ENCODE measurements at regions not wholly inside any gene's neighbourhood (a gene's known extent, or its start where the extent isn't known, plus 50 kb on each side); places are given as distances from the start of the nearest gene placed in this dataset.

DNA sequence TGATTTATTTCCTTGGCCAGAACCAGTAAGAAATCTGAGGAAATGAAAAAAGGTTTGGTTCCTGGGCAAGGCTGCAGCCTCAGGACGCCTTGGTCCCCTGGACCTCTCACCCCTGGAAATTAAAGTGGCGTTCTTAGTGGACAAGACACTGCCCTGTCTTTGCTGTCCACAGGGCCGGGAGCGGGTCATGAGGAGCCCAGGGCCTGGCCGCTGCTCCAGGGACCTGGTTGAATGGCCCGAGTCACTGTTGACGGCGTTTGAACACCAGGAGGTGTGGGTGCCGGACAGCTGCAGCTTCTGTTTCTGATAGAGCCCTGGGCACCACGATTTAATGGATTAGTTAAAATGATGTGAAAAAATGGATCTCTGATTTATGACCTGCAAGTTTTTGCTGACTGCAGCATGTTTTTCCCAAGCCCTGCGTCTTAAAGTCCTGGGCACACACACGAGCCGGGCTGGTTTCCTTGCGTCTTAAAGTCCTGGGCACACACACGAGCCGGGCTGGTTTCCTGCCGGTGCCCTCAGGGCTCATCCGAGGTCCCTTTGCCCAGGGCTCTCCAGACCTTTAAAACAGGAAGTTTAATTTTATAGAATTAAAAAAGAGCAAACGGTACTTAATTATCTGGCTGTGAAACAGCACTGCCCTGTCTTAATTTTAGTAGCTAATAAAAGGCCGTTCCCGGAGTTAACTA is 74.1 kb upstream of the ACTRT2 start:
- Histone ChIP-seq H3K4me1 (ENCODE audit: control insufficient read depth, insufficient read depth, low read length) (no peaks in the 10 kb centered on the region), H3K9me3 (ENCODE audit: control insufficient read depth, low read length) (no peaks in the 10 kb centered on the region), H3K27ac (ENCODE audit: low read length) (no peak overlapping the region), H3K27me3 (ENCODE audit: control insufficient read depth, insufficient read depth) (no peaks in the 10 kb centered on the region), H3K4me3 (ENCODE audit: low read length) (no peak overlapping the region)
- DNase-seq (no peak), ATAC-seq (no peak)
- intact Hi-C loops (cut with DNase I), result no loop called here
- 60% methylated on average over 21 of the region's 21 CpGs for WGBS

- no peak overlapping the region for H3K27ac ChIP-seq (ENCODE audit: low read length)
- ATAC-seq (no peak), DNase-seq (peak in 1 of 3 donors; percentile 30)
- no peak overlapping the region for H3K4me3 ChIP-seq (ENCODE audit: low read length)
- 83% methylated on average over 20 of the region's 20 CpGs for WGBS
- H3K9me3 ChIP-seq (ENCODE audit: control insufficient read depth, low read length), result no peaks in the 10 kb centered on the region
- H3K4me1 ChIP-seq (ENCODE audit: control insufficient read depth, insufficient read depth, low read length), result no peaks in the 10 kb centered on the region
- no peaks in the 10 kb centered on the region for H3K27me3 ChIP-seq (ENCODE audit: control insufficient read depth, insufficient read depth)
- intact Hi-C loops (cut with DNase I), result no loop called here
Measured at GRCh38 chr1:2948001-2948750, 73.1 kb upstream of the ACTRT2 start.

DNA sequence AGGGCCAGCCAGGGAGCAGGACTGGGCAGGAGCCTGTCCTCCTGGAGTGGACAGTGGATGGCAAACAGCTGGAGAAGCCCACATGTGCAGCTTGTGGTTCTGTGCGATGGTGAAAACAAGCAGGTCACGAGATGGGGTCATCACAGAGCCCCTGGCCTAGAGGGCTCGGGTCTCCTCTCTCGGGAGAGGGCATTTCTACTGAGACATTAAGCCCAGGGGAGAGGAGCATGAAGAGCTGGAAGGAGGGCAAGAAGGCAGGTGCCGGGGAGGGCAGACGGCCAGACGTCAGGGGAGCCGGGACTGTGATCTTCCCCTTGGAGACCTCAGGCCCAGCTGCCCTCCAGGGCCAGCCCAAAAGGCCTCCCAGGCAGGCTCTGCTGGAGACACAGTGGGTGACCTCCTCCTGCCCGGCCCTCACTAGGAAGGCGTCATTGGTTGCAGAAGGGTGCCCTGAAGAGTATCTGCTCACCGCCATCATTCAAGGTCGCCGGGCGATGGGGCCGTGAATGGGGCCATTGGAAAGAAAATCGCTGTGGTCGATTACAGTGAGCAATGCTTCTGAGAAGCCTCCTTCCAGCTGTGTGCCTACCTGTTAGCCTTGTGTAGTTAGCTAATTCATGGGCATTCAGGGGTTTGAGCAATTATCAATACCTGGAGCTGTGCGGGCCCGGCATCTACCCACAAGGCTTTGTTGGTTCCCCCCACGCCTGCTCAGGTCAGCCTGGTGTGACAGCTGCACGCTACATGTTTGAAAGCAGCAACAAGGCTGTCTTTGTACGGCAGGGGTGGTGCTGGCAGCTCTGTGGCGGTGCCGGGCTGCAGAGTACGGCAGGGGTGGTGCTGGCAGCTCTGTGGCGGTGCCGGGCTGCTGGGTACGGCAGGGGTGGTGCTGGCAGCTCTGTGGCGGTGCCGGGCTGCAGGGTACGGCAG is 72.3 kb upstream of the ACTRT2 start:
- intact Hi-C loops (cut with DNase I), result no loop called here
- Histone ChIP-seq H3K9me3 (ENCODE audit: control insufficient read depth, low read length) (no peaks in the 10 kb centered on the region), H3K27ac (ENCODE audit: low read length) (no peak overlapping the region), H3K4me3 (ENCODE audit: low read length) (no peak overlapping the region), H3K27me3 (ENCODE audit: control insufficient read depth, insufficient read depth) (no peaks in the 10 kb centered on the region), H3K4me1 (ENCODE audit: control insufficient read depth, insufficient read depth, low read length) (no peaks in the 10 kb centered on the region)
- 82% methylated on average over 28 of the region's 31 CpGs for WGBS
- ATAC-seq (no peak), DNase-seq (peak in 1 of 3 donors; percentile 31)

DNA sequence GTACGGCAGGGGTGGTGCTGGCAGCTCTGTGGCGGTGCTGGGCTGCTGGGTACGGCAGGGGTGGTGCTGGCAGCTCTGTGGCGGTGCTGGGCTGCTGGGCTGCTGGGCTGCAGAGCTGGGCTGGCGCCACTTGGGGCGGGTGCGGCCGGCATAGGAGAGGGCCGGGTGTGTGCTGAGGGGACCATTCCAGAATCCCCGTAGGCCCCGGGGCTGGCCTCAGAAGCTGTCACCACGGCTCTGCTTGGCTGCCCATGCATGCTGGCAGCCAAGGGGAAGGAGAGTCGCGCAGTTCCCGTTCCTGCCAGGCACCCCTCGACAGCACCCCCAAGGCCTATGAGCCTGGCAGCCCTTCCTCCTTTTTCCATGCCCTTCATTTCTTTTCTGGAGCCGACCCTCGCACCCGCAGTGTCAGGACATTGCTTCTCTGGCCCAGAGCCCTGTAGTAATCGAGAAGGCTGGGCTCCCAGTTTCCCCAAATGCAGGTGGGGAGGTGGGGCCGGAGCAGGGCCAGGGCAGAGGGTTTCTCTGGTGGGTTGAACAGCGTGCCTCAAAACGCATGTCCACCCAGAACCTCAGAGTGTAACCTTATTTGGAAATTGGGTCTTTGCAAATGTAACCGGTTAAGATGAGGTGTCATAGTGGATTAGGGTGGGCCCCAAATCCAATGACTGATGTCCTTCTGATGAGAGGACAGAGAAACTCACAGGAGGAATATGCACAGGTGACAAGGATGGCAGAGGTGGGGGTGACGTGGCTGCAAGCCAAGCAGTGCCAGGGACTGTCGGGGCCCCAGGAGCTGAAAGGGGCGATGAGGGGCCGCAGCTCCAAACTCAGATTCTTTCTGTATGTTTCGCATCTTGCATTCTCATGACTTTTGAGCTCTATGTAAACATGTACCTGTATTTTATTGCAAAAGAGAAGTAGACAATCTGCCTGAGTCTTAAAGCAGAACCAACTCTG is 71.0 kb upstream of the ACTRT2 start:
- H3K9me3 ChIP-seq (ENCODE audit: control insufficient read depth, low read length), result no peaks in the 10 kb centered on the region
- H3K27ac ChIP-seq (ENCODE audit: low read length), result no peak overlapping the region
- intact Hi-C loops (cut with DNase I), result no loop called here
- DNase-seq (peak in 1 of 3 donors; percentile 43), ATAC-seq (peak in 1 of 2 donors; percentile 23)
- no peak overlapping the region for H3K4me3 ChIP-seq (ENCODE audit: low read length)
- H3K4me1 ChIP-seq (ENCODE audit: control insufficient read depth, insufficient read depth, low read length), result no peaks in the 10 kb centered on the region
- 78% methylated on average over 29 of the region's 29 CpGs for WGBS
- no peaks in the 10 kb centered on the region for H3K27me3 ChIP-seq (ENCODE audit: control insufficient read depth, insufficient read depth)

DNA sequence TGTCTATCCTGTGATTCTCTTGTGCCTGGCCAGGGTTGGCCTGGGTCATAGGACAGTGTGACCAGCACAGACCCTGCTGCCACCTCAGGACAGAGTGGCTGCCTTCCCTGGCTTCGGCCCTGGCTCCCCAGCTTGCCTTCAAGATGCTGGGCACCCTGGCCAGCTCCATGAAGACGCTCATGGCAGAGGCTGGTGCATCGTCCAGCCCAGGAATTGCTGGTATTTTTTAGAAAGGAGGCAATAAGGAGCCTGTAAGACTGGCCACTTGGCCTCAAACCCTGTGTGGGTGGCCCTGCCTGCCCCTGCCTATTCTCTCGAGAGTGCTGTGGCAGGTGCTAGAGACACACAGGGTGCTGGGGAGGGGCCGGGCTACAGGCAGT is 70.4 kb upstream of the ACTRT2 start:
- ATAC-seq, result peak in 1 of 2 donors; percentile 18
- 61% methylated on average over 5 of the region's 5 CpGs for WGBS
- peak in 1 of 3 donors; percentile 23 for DNase-seq

GRCh38 chr1:2951856-2952255 is 69.4 kb upstream of the ACTRT2 start:
- ATAC-seq, result peak in 1 of 2 donors; percentile 72
- intact Hi-C loops (cut with DNase I), result no loop called here
- H3K9me3 ChIP-seq (ENCODE audit: control insufficient read depth, low read length), result no peaks in the 10 kb centered on the region
- no peaks in the 10 kb centered on the region for H3K4me1 ChIP-seq (ENCODE audit: control insufficient read depth, insufficient read depth, low read length)
- H3K27ac ChIP-seq (ENCODE audit: low read length), result no peak overlapping the region
- WGBS, result 57% methylated on average over 14 of the region's 14 CpGs
- no peak overlapping the region for H3K4me3 ChIP-seq (ENCODE audit: low read length)
- H3K27me3 ChIP-seq (ENCODE audit: control insufficient read depth, insufficient read depth), result no peaks in the 10 kb centered on the region
- peak in 1 of 3 donors; percentile 48 for DNase-seq

More for the DNA sequence above, 70.4 kb upstream of the ACTRT2 start:
- H3K4me3 ChIP-seq (ENCODE audit: low read length), result no peak overlapping the region
- no peaks in the 10 kb centered on the region for H3K27me3 ChIP-seq (ENCODE audit: control insufficient read depth, insufficient read depth)
- intact Hi-C loops (cut with DNase I), result no loop called here
- H3K4me1 ChIP-seq (ENCODE audit: control insufficient read depth, insufficient read depth, low read length), result no peaks in the 10 kb centered on the region
- H3K9me3 ChIP-seq (ENCODE audit: control insufficient read depth, low read length), result no peaks in the 10 kb centered on the region
- no peak overlapping the region for H3K27ac ChIP-seq (ENCODE audit: low read length)

- intact Hi-C loops (cut with DNase I), result no loop called here
- Histone ChIP-seq H3K4me1 (ENCODE audit: control insufficient read depth, insufficient read depth, low read length) (no peaks in the 10 kb centered on the region), H3K9me3 (ENCODE audit: control insufficient read depth, low read length) (no peaks in the 10 kb centered on the region), H3K27ac (ENCODE audit: low read length) (no peak overlapping the region), H3K4me3 (ENCODE audit: low read length) (no peak overlapping the region), H3K27me3 (ENCODE audit: control insufficient read depth, insufficient read depth) (no peaks in the 10 kb centered on the region)
- no peak for ATAC-seq
- DNase-seq, result no peak
- 74% methylated on average over 9 of the region's 9 CpGs for WGBS
Measured at GRCh38 chr1:2952371-2952770, 68.9 kb upstream of the ACTRT2 start.

GRCh38 chr1:2952992-2953391 is 68.3 kb upstream of the ACTRT2 start:
- Histone ChIP-seq H3K4me1 (ENCODE audit: control insufficient read depth, insufficient read depth, low read length) (no peaks in the 10 kb centered on the region), H3K27ac (ENCODE audit: low read length) (no peak overlapping the region), H3K27me3 (ENCODE audit: control insufficient read depth, insufficient read depth) (no peaks in the 10 kb centered on the region), H3K4me3 (ENCODE audit: low read length) (no peak overlapping the region), H3K9me3 (ENCODE audit: control insufficient read depth, low read length) (no peaks in the 10 kb centered on the region)
- DNase-seq (no peak), ATAC-seq (no peak)
- 88% methylated on average over 7 of the region's 7 CpGs for WGBS
- intact Hi-C loops (cut with DNase I), result no loop called here

DNA sequence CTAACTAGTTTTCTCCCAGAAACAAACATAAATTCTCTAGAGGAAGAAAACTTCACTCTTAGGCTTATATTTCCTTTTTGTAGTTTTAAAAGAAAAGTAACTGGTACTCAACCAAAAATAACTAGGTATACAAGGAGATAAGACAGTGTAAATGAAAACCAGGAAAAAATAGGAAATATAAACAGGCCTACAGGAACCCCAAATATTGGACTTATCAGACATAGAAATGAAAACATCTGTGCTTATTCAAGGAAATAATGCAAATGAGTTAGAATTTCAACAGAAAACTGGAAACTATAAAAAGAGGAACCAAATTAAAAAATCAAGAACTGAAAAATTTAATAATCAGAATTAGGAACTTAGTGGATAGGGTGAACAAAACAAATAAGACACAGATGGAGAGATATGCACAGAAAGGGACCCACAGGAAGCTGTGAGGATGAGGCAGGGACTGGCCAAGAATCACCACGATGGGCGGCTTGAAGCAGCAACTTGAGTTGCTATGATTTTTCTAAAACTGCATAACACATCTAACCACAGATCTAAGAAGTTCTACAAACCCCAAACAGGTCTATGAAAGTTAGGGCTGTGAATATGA is 67.5 kb upstream of the ACTRT2 start:
- intact Hi-C loops (cut with DNase I), result no loop called here
- no peaks in the 10 kb centered on the region for H3K27me3 ChIP-seq (ENCODE audit: control insufficient read depth, insufficient read depth)
- DNase-seq (no peak), ATAC-seq (no peak)
- no peak overlapping the region for H3K4me3 ChIP-seq (ENCODE audit: low read length)
- no peak overlapping the region for H3K27ac ChIP-seq (ENCODE audit: low read length)
- 72% methylated on average over 2 of the region's 2 CpGs for WGBS
- H3K4me1 ChIP-seq (ENCODE audit: control insufficient read depth, insufficient read depth, low read length), result no peaks in the 10 kb centered on the region
- H3K9me3 ChIP-seq (ENCODE audit: control insufficient read depth, low read length), result no peaks in the 10 kb centered on the region

DNA sequence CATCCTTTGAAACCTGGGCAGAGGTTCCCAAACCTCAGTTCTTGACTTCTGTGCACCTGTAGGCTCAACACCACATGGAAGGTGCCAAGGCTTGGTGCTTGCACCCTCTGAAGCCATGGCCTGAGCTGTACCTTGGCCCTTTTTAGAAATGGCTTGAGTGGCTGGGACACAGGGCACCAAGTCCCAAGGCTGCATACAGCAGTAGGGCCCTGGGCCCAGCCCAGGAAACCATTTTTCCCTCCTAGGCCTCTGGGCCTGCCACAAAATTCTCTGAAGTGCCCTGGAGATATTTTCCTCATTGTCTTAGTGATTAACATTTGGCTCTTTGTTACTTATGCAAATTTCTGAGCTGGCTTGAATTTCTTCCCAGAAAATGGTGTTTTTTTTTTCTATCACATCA is 65.6 kb upstream of the ACTRT2 start:
- H3K4me1 ChIP-seq (ENCODE audit: control insufficient read depth, insufficient read depth, low read length), result no peaks in the 10 kb centered on the region
- ATAC-seq (no peak), DNase-seq (no peak)
- no peak overlapping the region for H3K27ac ChIP-seq (ENCODE audit: low read length)
- no peaks in the 10 kb centered on the region for H3K27me3 ChIP-seq (ENCODE audit: control insufficient read depth, insufficient read depth)
- H3K9me3 ChIP-seq (ENCODE audit: control insufficient read depth, low read length), result no peaks in the 10 kb centered on the region
- intact Hi-C loops (cut with DNase I), result no loop called here
- no peak overlapping the region for H3K4me3 ChIP-seq (ENCODE audit: low read length)

Data from right cardiac atrium (tissue), 5 donors.